ENCODE measurements at regions not wholly inside any gene's neighbourhood (a gene's known extent, or its start where the extent isn't known, plus 50 kb on each side); places are given as distances from the start of the nearest gene placed in this dataset.

DNA sequence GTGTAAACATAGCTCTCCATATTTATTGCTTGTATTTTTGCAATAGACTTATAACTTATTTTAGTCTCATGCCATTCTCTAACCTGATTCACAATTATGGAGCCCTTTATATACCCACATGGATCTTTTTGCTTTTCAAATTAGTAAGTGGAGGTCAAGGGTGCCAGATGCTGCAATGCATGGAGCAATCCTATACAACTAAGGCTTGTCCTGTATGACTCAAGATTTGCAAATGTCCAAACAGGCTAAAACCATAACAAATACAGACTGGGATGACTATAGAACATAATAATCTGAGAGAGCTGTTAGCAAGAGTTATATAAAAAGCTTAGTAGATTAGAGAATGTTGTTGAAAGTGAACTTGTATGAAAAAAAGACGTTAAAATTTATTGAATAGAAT, 690.4 kb upstream of the NRXN1 start:
- ChIA-PET POLR2A (no interaction called here), CTCF (no interaction called here)
- TF ChIP-seq CTCF (IDR thresholded peaks at IDR 0.05; ENCODE audit: low read depth, low read length), result no peak
- Histone ChIP-seq H3K9me3 (ENCODE audit: control insufficient read depth, insufficient read depth, low read length) (no peaks in the 10 kb centered on the region), H3K27me3 (ENCODE audit: control insufficient read depth, insufficient read depth, low read length) (no peaks in the 10 kb centered on the region), H3K27ac (ENCODE audit: low read depth, low read length) (no peak overlapping the region), H3K4me3 (ENCODE audit: low read depth, low read length) (no peak overlapping the region)
- DNase-seq (ENCODE audit: low read depth, low spot score), result peak; percentile 91

- ChIA-PET POLR2A (no interaction called here), CTCF (no interaction called here)
- no peak overlapping the region for H3K27ac ChIP-seq (ENCODE audit: low read depth, low read length)
- no peaks in the 10 kb centered on the region for H3K27me3 ChIP-seq (ENCODE audit: control insufficient read depth, insufficient read depth, low read length)
- TF ChIP-seq CTCF (IDR thresholded peaks at IDR 0.05; ENCODE audit: low read depth, low read length), result no peak
- H3K4me3 ChIP-seq (ENCODE audit: low read depth, low read length), result no peak overlapping the region
- no peak for DNase-seq (ENCODE audit: low read depth, low spot score)
- no peaks in the 10 kb centered on the region for H3K9me3 ChIP-seq (ENCODE audit: control insufficient read depth, insufficient read depth, low read length)
These were observed 688.9 kb upstream of the NRXN1 start for GRCh38 chr2:51720826-51721225.

- Histone ChIP-seq H3K4me3 (ENCODE audit: low read depth, low read length) (no peak overlapping the region), H3K9me3 (ENCODE audit: control insufficient read depth, insufficient read depth, low read length) (no peaks in the 10 kb centered on the region), H3K27ac (ENCODE audit: low read depth, low read length) (no peak overlapping the region), H3K27me3 (ENCODE audit: control insufficient read depth, insufficient read depth, low read length) (no peaks in the 10 kb centered on the region)
- no peak for DNase-seq (ENCODE audit: low read depth, low spot score)
- CTCF ChIA-PET, result no interaction called here
- no peak for TF ChIP-seq CTCF (IDR thresholded peaks at IDR 0.05; ENCODE audit: low read depth, low read length)
- POLR2A ChIA-PET, result no interaction called here
These were observed 686.9 kb upstream of the NRXN1 start for GRCh38 chr2:51718881-51719280.

GRCh38 chr2:51717312-51717711, 685.4 kb upstream of the NRXN1 start:
- no peak for TF ChIP-seq CTCF (IDR thresholded peaks at IDR 0.05; ENCODE audit: low read depth, low read length)
- no peak overlapping the region for H3K27ac ChIP-seq (ENCODE audit: low read depth, low read length)
- POLR2A ChIA-PET, result no interaction called here

GRCh38 chr2:51711766-51712165, 679.8 kb upstream of the NRXN1 start:
- no peak for DNase-seq (ENCODE audit: low read depth, low spot score)
- TF ChIP-seq CTCF (IDR thresholded peaks at IDR 0.05; ENCODE audit: low read depth, low read length), result no peak
- ChIA-PET POLR2A (no interaction called here), CTCF (no interaction called here)
- Histone ChIP-seq H3K9me3 (ENCODE audit: control insufficient read depth, insufficient read depth, low read length) (no peaks in the 10 kb centered on the region), H3K27ac (ENCODE audit: low read depth, low read length) (no peak overlapping the region), H3K27me3 (ENCODE audit: control insufficient read depth, insufficient read depth, low read length) (no peaks in the 10 kb centered on the region), H3K4me3 (ENCODE audit: low read depth, low read length) (no peak overlapping the region)

More at GRCh38 chr2:51717312-51717711, 685.4 kb upstream of the NRXN1 start:
- DNase-seq (ENCODE audit: low read depth, low spot score), result peak; percentile 83
- CTCF ChIA-PET, result no interaction called here
- H3K27me3 ChIP-seq (ENCODE audit: control insufficient read depth, insufficient read depth, low read length), result no peaks in the 10 kb centered on the region
- no peak overlapping the region for H3K4me3 ChIP-seq (ENCODE audit: low read depth, low read length)
- no peaks in the 10 kb centered on the region for H3K9me3 ChIP-seq (ENCODE audit: control insufficient read depth, insufficient read depth, low read length)

Measured in AG04450 (cell line).